Activated CD8-positive, alpha-beta memory T cell treated with anti-CD3 and anti-CD28 coated beads for 36 hours (primary cell): ENCODE measurements at regions not wholly inside any gene's neighbourhood (a gene's known extent, or its start where the extent isn't known, plus 50 kb on each side); places are given as distances from the start of the nearest gene placed in this dataset.

ENCODE experiments used
- CTCF ChIA-PET: fragments of 350-600 bp; sonication (Branson Sonifier 250); formaldehyde crosslinking; loops from one replicate; lab custom pipeline; 2021; ENCODE audit warnings: antibody characterized with exemption; lab: Charles Lee
- POLR2A ChIA-PET: fragments of 350-600 bp; sonication (Branson Sonifier 250); formaldehyde crosslinking; loops from one replicate; lab custom pipeline; 2021; ENCODE audit warnings: antibody characterized with exemption; lab: Charles Lee

- CTCF ChIA-PET, result no interaction called here
- POLR2A ChIA-PET, result no interaction called here
These were observed 1133.3 kb downstream of the BRD1 start for GRCh38 chr22:48694296-48694883.

DNA sequence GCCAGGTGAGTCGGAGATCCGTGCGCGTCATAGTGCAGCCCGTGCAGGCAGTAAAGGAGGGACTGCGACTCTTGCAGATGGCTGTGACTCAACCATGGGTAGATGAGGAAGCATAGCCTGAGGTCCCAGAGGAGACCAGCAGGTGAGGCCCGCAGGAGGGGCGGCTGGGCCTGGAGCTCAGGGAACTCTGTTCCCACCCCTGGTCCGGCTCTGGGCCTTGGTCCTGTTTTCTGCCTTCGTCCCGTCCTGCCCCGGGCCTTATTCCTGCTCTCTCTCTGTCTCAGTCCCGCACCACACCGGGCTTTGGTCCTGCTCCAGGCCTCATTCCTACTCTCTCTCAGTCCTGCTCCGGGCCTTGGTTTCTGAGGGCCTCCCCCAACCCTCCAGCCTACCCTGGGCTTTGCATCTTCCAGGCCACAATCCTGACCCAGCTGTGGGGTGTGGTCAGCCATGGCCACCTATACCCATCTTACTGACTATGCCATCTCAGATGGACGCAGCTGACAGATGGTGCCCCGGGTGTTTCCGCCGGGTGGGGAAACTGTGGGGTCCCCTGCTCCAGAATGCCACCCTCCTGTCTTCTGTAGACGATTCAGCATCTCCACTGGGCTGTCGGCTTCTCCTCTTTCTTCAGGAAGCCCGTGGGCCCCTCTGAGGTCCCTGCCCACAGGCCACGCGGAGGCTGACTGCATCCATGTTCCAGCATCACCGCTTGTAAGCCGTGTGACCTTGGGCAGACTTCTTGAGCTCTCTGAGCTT is 1134.1 kb downstream of the BRD1 start:
- ChIA-PET CTCF (no interaction called here), POLR2A (no interaction called here)

DNA sequence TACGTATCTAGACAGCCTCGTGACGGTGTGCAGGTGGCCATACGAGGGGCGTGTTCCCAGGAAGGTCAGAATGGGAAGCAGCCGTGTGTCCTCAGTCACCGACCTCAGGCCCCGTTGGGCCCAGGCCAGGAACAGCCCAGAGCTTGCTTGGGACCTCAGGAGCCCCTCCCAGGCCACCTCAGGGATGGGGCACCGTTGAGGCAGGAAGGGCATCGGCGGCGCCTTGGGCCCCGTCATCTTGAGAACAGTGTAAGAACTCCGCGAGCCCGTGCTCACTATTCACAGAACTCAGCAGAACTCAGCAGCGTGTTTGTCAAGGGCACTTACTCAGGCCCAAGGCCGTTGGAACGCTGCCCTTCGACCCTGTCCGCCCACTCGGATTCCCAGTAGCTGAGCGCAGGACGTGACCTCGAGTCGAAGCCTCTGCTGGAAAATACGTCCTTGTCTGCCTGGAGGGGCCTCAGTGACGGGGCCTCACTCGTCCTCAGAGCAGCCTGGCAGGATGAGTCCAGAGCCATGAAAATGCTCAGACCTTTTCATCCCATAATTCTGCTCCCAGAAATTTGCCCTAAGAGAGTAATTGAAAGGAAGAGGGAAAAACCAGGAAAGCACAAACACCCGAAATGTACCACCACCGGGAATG is 1134.8 kb downstream of the BRD1 start:
- ChIA-PET CTCF (no interaction called here), POLR2A (no interaction called here)

GRCh38 chr22:48691431-48691851 is 1136.2 kb downstream of the BRD1 start:
- ChIA-PET POLR2A (no interaction called here), CTCF (no interaction called here)

DNA sequence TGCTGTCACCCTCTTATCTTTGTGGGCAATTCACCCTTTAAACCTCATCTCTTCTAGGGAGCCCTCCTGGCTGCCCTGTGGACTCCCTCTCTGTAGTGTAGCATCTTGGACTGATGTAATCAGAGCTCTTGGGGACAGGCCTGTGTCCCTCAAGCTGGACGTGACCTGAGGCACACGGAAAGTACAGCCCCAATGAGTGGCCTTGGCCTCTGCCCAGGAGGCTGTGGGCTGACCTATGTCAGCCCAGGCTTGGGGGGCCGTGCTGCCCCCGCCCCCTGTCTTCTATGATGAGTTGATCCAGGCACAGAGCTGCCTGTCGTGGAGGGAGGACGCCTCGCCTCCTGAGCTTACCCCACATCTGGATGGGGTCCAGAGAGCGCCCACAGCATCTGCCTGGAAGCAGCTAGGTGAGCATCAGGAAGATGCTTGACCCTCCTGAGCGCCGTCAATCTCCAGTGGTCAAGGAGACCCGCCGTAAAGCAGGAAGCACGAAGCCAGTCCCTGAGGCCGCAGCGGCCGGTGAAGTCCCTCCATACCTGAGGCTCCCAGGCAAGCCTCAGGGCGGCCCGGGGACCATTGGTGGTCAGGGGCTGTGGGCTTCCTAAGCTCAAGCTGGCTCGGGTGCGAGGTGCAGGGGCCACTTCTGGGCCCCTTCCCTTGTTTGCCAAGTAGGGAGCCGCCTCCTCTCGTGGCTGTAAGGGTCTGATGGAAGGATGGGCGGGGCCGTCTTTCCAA is 1136.9 kb downstream of the BRD1 start:
- CTCF ChIA-PET, result no interaction called here
- POLR2A ChIA-PET, result no interaction called here

GRCh38 chr22:48689206-48689605 is 1138.5 kb downstream of the BRD1 start:
- ChIA-PET POLR2A (no interaction called here), CTCF (no interaction called here)

DNA sequence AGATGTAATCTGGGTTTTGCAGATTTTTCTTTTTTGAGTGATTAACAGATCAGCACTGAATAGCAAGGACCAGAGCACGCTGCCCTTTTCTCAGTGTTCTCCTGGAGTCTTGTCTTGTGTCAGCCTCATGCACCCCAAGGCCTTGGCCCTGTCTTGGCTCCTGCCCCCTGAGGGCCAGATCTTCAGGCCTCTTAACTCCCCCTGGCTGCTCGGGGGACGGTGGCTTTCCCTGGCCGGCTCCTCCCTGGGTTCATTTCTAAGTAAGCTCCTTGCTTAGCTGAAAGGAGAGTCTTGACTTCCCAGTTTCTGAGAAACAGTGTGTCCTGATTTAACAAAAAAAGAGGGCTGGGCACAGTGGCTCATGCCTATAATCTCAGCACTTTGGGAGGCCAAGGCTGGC is 1139.3 kb downstream of the BRD1 start:
- ChIA-PET CTCF (no interaction called here), POLR2A (interaction anchor here (0.7 kb wide), 1 partner anchor 48 kb away, joined by 9 read pairs; no protein-coding TSS in a partner anchor)

DNA sequence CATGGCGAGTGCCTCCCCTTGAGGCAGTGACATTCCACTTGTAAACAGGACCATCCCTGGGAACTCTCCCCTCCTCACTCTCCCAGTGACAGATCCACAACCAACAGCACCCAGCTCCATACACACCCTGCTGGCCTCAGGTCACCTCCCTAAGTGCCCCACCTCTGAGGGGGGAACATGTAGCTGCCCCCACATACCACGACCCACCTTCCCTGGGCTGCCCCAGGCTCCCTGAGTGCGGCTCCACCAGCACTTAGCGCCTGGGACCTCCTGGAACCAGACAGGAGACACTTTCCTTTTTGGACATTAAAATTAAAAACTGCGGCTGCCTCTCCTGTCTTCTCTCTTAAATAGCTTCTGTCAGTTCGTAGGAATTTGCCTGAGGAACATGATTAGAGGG is 1140.1 kb downstream of the BRD1 start:
- ChIA-PET POLR2A (no interaction called here), CTCF (no interaction called here)

DNA sequence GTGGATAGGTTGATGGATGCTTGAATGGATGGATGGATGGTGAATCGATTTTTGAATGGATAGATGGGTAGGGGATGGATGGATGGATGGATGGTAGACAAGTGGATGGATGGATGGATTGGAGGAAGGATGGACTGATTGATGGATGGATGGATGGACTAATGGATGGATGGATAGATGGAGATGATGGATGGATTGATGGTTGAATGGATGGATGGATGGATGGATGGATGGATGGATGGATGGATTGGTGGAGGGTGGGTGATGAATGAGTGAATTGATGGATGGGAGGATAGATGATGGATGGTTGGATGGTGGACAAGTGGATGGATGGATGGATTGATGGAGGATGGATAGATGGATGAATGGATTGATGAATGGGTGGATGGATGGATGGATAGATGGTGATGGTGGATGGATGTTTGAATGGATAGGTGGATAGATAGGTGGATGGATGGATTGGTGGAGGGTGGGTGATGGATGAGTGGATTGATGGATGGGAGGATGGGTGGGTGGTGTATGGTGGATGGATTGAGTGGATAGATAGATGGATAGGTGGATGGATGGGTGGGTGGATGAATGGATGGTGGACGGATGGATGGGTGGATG is 1140.9 kb downstream of the BRD1 start:
- CTCF ChIA-PET, result no interaction called here
- POLR2A ChIA-PET, result no interaction called here

- ChIA-PET POLR2A (no interaction called here), CTCF (no interaction called here)
These were observed 1141.9 kb downstream of the BRD1 start for GRCh38 chr22:48685767-48686166.

DNA sequence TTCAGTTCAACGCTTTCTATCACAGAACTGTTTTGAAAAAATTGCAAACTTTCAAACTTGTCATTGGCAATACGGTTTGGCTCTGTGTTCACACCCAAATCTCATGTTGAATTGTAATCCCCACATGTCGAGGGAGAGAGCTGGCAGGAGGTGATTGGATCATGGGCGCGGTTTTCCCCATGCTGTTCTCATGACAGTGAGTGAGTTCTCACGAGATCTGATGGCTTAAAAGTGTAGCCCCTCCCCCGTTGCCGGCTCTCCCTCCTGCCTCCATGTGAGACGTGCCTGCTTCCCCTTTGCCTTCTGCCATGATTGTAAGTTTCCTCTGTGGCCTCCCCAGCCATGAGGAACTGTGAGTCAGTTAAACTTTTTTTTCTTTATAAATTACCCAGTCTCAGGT is 1144.0 kb downstream of the BRD1 start:
- ChIA-PET POLR2A (no interaction called here), CTCF (no interaction called here)

DNA sequence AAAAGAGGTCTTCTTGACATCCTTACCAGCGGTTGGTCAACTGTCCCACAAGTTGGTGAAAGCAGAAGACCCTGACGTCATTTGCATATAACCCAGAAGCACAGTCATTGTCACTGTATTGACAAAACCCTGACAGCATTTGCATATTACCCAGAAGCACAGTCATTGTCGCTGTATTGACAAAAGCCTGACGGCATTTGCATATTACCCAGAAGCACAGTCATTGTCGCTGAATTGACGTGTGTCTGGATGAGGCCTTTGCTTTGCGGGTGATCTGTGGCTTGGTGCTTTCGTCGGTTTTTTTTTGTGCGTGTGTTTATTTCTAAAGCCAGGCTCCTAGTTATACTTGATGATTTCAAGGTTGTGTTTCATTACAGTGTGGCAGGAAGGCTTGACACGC is 1145.2 kb downstream of the BRD1 start:
- CTCF ChIA-PET, result no interaction called here
- POLR2A ChIA-PET, result no interaction called here

GRCh38 chr22:48680601-48681000 is 1147.1 kb downstream of the BRD1 start:
- CTCF ChIA-PET, result no interaction called here
- POLR2A ChIA-PET, result no interaction called here

DNA sequence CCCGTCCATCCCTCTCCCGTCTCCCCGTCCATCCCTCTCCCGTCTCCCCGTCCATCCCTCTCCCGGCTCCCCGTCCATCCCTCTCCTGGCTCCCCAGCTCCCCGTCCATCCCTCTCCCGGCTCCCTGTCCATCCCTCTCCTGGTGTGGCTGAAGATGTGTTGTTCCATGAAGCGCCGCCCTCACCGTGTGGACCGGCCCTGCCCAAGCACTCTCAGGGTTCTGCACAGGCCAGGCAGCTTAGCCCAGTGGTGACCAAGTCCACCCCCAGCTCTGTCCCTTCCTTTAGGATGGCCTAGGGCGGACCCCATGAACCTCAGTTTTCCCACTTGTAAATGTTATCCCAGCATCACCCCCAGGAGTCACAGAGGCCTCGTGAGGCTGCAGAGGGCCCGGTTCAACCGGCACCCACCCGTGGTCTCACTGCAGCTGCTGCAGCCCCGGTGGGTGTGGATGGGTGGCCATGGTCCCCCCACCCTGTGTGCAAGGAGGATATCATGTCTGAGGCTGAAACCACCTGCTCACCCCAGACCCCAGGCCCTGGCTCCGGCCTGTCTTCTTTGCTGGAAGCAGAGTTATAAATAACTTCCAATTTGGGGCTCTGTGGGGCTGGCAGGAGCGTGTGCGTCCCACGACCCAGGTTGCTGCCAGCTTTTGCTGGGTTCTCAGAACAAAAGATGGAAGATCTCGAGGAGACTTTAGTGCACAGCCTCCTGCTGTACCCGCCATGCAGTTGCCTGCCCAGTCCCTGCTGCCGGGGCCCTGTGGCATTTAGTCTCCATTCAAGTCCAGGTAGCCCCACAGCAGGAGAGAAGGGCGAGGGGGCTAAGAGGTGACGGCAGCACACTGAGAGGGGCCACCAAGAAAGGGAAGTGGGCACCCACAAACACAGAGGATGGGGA is 1147.8 kb downstream of the BRD1 start:
- CTCF ChIA-PET, result no interaction called here
- POLR2A ChIA-PET, result no interaction called here

DNA sequence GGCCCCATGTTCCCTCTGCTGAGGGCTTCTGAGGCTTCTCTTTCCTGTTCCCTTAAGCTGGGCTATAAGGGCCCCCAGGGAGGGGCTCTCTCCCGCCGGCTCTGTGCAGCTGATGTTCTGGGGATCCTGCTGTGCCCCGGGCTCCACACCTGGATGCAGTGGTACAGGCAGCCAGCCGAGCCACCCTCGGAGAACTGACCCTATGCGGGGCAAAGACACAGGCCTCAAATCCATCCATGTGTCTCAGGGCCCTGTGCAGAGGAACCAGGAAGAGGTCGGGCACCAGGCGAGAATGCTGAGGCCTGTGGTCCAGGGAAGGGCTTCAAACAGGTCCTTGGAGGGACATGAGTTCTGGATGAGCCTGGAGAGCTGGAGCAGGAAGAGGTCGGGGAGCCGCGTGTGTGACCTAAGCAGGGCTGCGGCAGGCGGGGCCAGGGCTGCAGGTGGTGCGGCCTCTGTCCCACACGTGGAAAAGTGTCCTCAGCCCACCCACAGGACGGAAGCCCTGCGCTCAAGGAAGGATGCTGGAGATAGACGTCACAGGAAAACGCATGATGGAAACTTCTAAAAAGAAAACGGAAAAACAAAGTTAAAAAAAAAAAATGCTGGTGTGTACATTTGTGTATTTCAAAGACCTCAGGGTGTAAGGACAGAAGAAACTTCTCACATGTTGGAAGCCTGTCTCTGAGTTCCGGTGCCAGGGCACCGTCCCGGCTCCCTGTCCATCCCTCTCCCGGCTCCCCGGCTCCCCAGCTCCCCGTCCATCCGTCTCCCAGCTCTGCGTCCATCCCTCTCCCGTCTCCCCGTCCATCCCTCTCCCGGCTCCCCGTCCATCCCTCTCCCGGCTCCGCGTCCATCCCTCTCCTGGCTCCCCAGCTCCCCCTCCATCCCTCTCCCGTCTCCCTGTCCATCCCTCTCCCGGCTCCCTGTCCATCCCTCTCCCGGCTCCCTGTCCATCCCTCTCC is 1149.2 kb downstream of the BRD1 start:
- POLR2A ChIA-PET, result no interaction called here
- CTCF ChIA-PET, result no interaction called here

GRCh38 chr22:48677621-48678020 is 1150.1 kb downstream of the BRD1 start:
- ChIA-PET CTCF (no interaction called here), POLR2A (no interaction called here)

DNA sequence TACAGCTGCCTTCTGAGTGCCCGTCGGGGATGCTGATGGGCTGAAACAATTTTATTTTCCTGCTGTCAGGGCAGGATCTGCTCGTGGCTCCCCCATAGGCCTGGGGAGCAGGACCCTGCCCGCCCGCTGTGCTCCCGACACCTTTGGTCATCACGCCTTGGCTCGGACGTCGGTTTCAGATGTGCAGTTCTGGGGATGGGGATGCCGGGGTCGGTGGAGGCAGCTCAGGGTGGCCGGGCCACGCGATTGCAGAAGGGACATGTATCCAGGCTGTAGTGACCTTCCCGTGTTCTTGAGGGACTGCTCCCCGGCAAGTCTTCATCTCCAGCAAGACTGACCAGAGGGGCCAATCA is 1150.5 kb downstream of the BRD1 start:
- POLR2A ChIA-PET, result no interaction called here
- CTCF ChIA-PET, result no interaction called here
